SK-N-SH treated with all-trans-retinoic acid at 6 μM for 48 hours (cell line): ENCODE measurements at regions not wholly inside any gene's neighbourhood (a gene's known extent, or its start where the extent isn't known, plus 50 kb on each side); places are given as distances from the start of the nearest gene placed in this dataset.
"Not testable (repeated sequence)": the region's sequence is repeated elsewhere in the genome, so short reads cannot be mapped to it uniquely, and the experiment has no call there.

Experiments
- ATAC-seq: fragments of 200-7000 bp; cut with Tn5 transposase; 3 replicates; pipeline ENCODE4 v1.9.1; 2020; ENCODE audit warnings: mild to moderate bottlenecking, moderate library complexity
- BACH2 ChIP-seq: fragments of 250-450 bp; sonication (Bioruptor Pico); IDR thresholded peaks from 2 replicates; pipeline ENCODE4 v1.9.0; 2021; ENCODE audit warnings: mild to moderate bottlenecking, borderline replicate concordance
- ESRRG ChIP-seq: fragments of 250-450 bp; sonication (Bioruptor Pico); IDR thresholded peaks from 2 replicates; pipeline ENCODE4 v1.6.1; 2021; ENCODE audit warnings: mild to moderate bottlenecking
- GLIS3 ChIP-seq: fragments of 250-450 bp; sonication (Bioruptor Pico); IDR thresholded peaks from 2 replicates; pipeline ENCODE4 v1.5.0; 2020; ENCODE audit warnings: mild to moderate bottlenecking, moderate library complexity
- ISL1 ChIP-seq: fragments of 250-450 bp; sonication (Bioruptor Pico); IDR thresholded peaks from 2 replicates; pipeline ENCODE4 v2.1.2; 2022; ENCODE audit warnings: mild to moderate bottlenecking, moderate library complexity
- OSR1 ChIP-seq: fragments of 250-450 bp; sonication (Bioruptor Pico); IDR thresholded peaks from 2 replicates; pipeline ENCODE4 v1.8.0; 2022; ENCODE audit warnings: moderate library complexity, mild to moderate bottlenecking, inconsistent platforms
- PATZ1 ChIP-seq: fragments of 250-450 bp; sonication (Bioruptor Pico); IDR thresholded peaks from 2 replicates; pipeline ENCODE4 v1.8.0; 2020; ENCODE audit warnings: mild to moderate bottlenecking, moderate library complexity, borderline replicate concordance
- POU6F1 ChIP-seq: fragments of 250-450 bp; sonication (Bioruptor Pico); IDR thresholded peaks from 2 replicates; pipeline ENCODE4 v1.8.0; 2021; ENCODE audit warnings: low read depth, mild to moderate bottlenecking, moderate library complexity, borderline replicate concordance
- RARB ChIP-seq: fragments of 250-450 bp; sonication (Bioruptor Pico); IDR thresholded peaks from 2 replicates; pipeline ENCODE4 v1.8.0; 2021; ENCODE audit warnings: mild to moderate bottlenecking, moderate library complexity
- SNAI2 ChIP-seq: fragments of 250-450 bp; sonication (Bioruptor Pico); IDR thresholded peaks from 2 replicates; pipeline ENCODE4 v1.5.0; 2020; ENCODE audit warnings: mild to moderate bottlenecking, moderate library complexity
- TCF4 ChIP-seq: fragments of 250-450 bp; sonication (Bioruptor Pico); IDR thresholded peaks from 2 replicates; pipeline ENCODE4 v1.8.0; 2021; ENCODE audit warnings: mild to moderate bottlenecking, moderate library complexity, borderline replicate concordance
- TOX ChIP-seq: fragments of 250-450 bp; sonication (Bioruptor Pico); IDR thresholded peaks from 2 replicates; pipeline ENCODE4 v1.8.0; 2021; ENCODE audit warnings: mild to moderate bottlenecking, moderate library complexity, borderline replicate concordance
- ZFP30 ChIP-seq: fragments of 450-650 bp; formaldehyde crosslinking; IDR thresholded peaks from 2 replicates; pipeline ENCODE4 v1.5.0; 2022; ENCODE audit warnings: mild to moderate bottlenecking, moderate library complexity
- ZNF565 ChIP-seq: fragments of 450-650 bp; formaldehyde crosslinking; conservative IDR thresholded peaks from 2 replicates; pipeline ENCODE4 v1.5.0; 2020; ENCODE audit warnings: low read depth, mild to moderate bottlenecking, moderate library complexity
- TF ChIP-seq, protein P1 (sequence below): fragments of 250-450 bp; sonication (Bioruptor Pico); IDR thresholded peaks from 2 replicates; pipeline ENCODE4 v1.5.1; 2021; ENCODE audit warnings: mild to moderate bottlenecking, moderate library complexity
- TF ChIP-seq, protein P2 (sequence below): fragments of 250-450 bp; sonication (Bioruptor Pico); IDR thresholded peaks from 2 replicates; pipeline ENCODE4 v1.5.1; 2020; ENCODE audit warnings: low read depth, mild to moderate bottlenecking, moderate library complexity

DNA sequence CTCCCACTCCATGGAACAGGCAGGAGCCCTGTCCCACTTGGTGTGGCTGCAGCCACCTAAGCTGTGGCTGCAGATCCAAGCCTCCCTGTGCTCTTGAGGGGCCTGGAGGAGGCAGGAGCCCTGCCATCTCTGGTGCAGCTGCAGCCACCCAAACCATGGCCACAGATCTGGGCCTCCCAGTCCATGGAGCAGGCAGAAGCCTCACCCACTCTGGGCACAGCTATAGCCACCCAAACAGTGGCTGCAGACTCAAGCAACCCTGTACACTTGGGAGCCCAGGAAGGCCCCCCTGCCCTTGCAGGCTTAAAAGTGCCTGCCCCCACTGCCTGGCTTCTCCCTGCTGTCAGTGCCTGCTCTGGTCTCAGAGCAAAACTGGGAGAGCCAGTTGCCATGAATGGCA, 320.3 kb downstream of the RFPL4B start (continued):
- TF ChIP-seq, protein P1, sequence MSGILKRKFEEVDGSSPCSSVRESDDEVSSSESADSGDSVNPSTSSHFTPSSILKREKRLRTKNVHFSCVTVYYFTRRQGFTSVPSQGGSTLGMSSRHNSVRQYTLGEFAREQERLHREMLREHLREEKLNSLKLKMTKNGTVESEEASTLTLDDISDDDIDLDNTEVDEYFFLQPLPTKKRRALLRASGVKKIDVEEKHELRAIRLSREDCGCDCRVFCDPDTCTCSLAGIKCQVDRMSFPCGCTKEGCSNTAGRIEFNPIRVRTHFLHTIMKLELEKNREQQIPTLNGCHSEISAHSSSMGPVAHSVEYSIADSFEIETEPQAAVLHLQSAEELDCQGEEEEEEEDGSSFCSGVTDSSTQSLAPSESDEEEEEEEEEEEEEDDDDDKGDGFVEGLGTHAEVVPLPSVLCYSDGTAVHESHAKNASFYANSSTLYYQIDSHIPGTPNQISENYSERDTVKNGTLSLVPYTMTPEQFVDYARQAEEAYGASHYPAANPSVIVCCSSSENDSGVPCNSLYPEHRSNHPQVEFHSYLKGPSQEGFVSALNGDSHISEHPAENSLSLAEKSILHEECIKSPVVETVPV (CRISPR knock-in tag): no peak
- TF ChIP-seq, protein P2, sequence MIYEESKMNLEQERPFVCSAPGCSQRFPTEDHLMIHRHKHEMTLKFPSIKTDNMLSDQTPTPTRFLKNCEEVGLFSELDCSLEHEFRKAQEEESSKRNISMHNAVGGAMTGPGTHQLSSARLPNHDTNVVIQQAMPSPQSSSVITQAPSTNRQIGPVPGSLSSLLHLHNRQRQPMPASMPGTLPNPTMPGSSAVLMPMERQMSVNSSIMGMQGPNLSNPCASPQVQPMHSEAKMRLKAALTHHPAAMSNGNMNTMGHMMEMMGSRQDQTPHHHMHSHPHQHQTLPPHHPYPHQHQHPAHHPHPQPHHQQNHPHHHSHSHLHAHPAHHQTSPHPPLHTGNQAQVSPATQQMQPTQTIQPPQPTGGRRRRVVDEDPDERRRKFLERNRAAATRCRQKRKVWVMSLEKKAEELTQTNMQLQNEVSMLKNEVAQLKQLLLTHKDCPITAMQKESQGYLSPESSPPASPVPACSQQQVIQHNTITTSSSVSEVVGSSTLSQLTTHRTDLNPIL (CRISPR knock-in tag): no peak
- TF ChIP-seq TOX (CRISPR knock-in tag) (no peak), GLIS3 (CRISPR knock-in tag) (no peak), ESRRG (CRISPR knock-in tag) (no peak), OSR1 (no peak)

- peak; percentile 53 for TF ChIP-seq ISL1 (CRISPR knock-in tag)
- TF ChIP-seq POU6F1 (CRISPR knock-in tag): no peak
- ATAC-seq: no peak
Measured at GRCh38 chr6:112680091-112680490, 333.0 kb downstream of the RFPL4B start.

DNA sequence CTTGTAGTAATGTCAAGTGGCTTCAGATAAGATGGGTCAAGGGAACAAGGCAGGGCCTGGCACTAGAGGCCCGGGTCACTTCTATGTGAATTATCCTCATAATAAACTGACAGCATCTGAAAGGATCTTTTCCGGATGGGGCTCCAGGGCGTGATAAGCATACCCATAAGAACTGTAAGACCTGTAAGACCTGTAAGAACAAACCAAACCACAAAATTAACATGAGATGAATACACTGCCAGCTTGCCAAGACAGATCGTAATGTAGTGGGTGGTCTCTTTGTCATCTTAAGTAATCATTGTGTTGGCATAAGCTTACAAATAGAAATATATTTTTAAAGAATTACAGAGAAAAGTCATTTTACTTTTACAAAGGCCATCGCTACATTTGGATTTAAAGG, 334.9 kb downstream of the RFPL4B start:
- TF ChIP-seq SNAI2 (no peak), RARB (no peak), TCF4 (CRISPR knock-in tag) (no peak), ZNF565 (CRISPR knock-in tag) (no peak), BACH2 (CRISPR knock-in tag) (no peak), ZFP30 (no peak), OSR1 (no peak)
- no peak for ATAC-seq

DNA sequence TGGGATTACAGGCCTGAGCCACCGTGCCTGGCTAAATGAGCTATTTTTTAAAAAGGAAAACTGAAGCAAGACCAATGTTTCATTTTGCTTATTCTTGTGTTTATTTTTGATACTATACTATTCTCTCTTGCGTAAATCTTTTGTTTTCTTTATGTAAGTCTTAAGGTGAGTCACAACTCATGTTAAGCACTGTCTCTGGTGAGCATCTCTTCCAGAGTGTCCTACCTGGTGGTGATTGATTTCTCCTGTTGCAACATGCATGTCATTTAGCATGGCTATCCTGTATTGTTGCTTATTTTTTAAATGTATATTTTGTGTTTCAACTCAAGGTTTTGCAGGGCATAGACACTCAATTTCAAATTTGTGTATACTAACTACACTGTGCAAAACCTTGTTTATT, 336.0 kb downstream of the RFPL4B start:
- ATAC-seq: no peak
- TF ChIP-seq PATZ1 (no peak), ZNF565 (CRISPR knock-in tag) (no peak), ZFP30 (no peak), RARB (no peak)
- TF ChIP-seq, protein P2 (CRISPR knock-in tag): no peak

DNA sequence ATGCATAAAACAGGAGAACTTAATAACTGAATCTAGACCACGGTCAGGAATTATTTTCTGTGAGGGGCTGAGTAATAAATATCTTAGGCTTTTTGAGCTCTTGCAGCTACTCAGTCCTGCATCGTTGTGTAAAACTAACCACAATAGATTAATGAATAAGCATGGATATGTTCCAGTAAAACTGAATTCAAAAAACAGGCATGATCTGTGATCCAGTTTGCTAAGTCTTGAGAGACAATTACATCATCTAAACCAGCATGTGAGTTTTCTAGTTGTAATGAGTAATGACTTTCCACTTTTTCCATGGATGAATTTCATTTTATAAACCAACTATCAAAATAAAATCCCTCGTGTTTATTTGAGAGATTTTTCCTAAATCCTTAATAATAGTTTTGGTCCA, 336.8 kb downstream of the RFPL4B start:
- peak; percentile 64 for ATAC-seq
- TF ChIP-seq OSR1 (no peak), ISL1 (CRISPR knock-in tag) (peak; percentile 40; the same call in 1 of the 2 replicates)
- TF ChIP-seq, all 23 proteins: peak for 1

GRCh38 chr6:112685521-112686220, 338.5 kb downstream of the RFPL4B start:
- ATAC-seq: not testable (repeated sequence)

DNA sequence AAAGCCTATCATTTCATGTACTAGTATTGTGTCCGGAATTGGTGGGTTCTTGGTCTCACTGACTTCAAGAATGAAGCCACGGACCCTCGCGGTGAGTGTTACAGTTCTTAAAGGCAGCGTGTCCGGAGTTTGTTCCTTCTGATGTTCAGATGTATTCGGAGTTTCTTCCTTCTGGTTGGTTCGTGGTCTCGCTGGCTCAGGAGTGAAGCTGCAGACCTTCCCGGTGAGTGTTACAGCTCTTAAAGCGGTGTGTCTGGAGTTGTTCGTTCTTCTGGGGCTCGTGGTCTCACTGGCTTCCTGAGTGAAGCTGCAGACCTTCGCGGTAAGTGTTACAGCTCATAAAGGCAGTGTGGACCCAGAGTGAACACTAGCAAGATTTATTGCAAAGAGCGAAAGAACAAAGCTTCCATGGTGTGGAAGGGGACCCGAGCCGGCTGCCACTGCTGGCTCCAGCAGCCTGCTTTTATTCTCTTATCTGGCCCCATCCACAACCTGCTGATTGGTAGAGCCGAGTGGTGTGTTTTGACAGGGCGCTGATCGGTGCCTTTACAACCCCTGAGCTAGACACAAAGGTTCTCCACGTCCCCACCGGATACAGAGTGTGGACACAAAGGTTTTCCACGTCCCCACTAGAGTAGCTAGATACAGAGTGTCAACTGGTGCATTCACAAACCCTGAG, 341.5 kb downstream of the RFPL4B start:
- not testable (repeated sequence) for ATAC-seq

DNA sequence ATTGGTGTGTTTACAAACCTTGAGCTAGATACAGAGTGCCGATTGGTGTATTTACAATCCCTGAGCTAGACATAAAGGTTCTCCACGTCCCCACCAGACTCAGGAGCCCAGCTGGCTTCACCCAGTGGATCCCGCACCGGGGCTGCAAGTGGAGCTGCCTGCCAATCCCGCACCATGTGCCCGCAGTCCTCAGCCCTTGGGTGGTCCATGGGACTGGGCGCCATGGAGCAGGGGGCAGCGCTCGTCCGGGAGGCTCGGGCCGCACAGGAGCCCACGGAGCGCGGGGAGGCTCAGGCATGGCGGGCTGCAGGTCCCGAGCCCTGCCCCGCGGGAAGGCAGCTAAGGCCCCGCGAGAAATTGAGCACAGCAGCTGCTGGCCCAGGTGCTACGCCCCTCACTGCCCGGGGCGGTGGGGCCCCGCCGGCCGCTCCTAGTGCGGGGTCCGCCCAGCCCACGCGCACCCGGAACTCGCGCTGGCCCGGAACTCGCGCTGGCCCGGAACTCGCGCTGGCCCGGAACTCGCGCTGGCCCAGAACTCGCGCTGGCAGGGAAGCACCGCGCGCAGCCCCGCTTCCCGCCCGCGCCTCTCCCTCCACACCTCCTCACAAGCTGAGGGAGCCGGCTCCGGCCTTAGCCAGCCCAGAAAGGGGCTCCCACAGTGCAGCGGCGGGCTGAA, 342.2 kb downstream of the RFPL4B start:
- not testable (repeated sequence) for ATAC-seq
